GM23338 (cell line): ENCODE measurements at regions not wholly inside any gene's neighbourhood (a gene's known extent, or its start where the extent isn't known, plus 50 kb on each side); places are given as distances from the start of the nearest gene placed in this dataset.

Source experiments
- ATAC-seq: fragments of 200-7000 bp; cut with Tn5 transposase; 3 replicates; pipeline ENCODE4 v1.9.1; 2020
- DNase-seq: peaks from one replicate; pipeline ENCODE4 v3.0.0-alpha.2; 2015; ENCODE audit warnings: low spot score
- H2AFZ ChIP-seq: fragments of 200-600 bp; sonication (generic); 2 replicates; pipeline ENCODE4 v1.8.0; 2016; ENCODE audit warnings: antibody characterized with exemption, mild to moderate bottlenecking, moderate library complexity
- H3F3A ChIP-seq: fragments of 200-600 bp; sonication (generic); replicated peaks from 2 replicates; pipeline ENCODE4 v1.8.0; 2017; ENCODE audit warnings: antibody characterized with exemption, mixed run types, low read depth
- H3K27ac ChIP-seq: fragments of 200-600 bp; sonication (generic); 2 replicates; pipeline ENCODE4 v1.6.1; 2016; ENCODE audit warnings: low read depth
- H3K27me3 ChIP-seq: fragments of 200-600 bp; sonication (generic); 2 replicates; pipeline ENCODE4 v1.8.0; 2016; ENCODE audit warnings: mild to moderate bottlenecking, mixed run types, moderate library complexity; ENCODE audit not compliant: insufficient read depth
- H3K36me3 ChIP-seq: fragments of 200-600 bp; sonication (generic); 2 replicates; pipeline ENCODE4 v1.8.0; 2016; ENCODE audit warnings: mild to moderate bottlenecking; ENCODE audit not compliant: insufficient read depth
- H3K4me1 ChIP-seq: fragments of 200-600 bp; sonication (generic); 2 replicates; pipeline ENCODE4 v1.8.0; 2016; ENCODE audit warnings: mild to moderate bottlenecking, moderate library complexity; ENCODE audit not compliant: insufficient read depth
- H3K4me2 ChIP-seq: fragments of 200-600 bp; sonication (generic); 2 replicates; pipeline ENCODE4 v1.7.1; 2017; ENCODE audit warnings: mixed run types
- H3K4me3 ChIP-seq: fragments of 200-600 bp; sonication (generic); 2 replicates; pipeline ENCODE4 v1.6.1; 2016; ENCODE audit warnings: mixed run types
- H3K79me2 ChIP-seq: fragments of 200-600 bp; sonication (generic); replicated peaks from 2 replicates; pipeline ENCODE4 v1.8.0; 2017; ENCODE audit warnings: mild to moderate bottlenecking; ENCODE audit not compliant: insufficient read depth
- H3K9me2 ChIP-seq: fragments of 200-600 bp; sonication (generic); 2 replicates; pipeline ENCODE4 v1.8.0; 2017; ENCODE audit not compliant: insufficient read depth
- H4K20me1 ChIP-seq: fragments of 200-600 bp; sonication (generic); replicated peaks from 2 replicates; pipeline ENCODE4 v1.8.0; 2017; ENCODE audit warnings: mild to moderate bottlenecking; ENCODE audit not compliant: insufficient read depth
- H3K27ac Mint-ChIP-seq: 2 replicates; pipeline ENCODE4 v1.8.0; 2020; ENCODE audit warnings: inconsistent platforms, mild to moderate bottlenecking, moderate library complexity, mixed read lengths
- H3K27me3 Mint-ChIP-seq: 3 replicates; pipeline ENCODE4 v1.8.0; 2022; ENCODE audit warnings: low read depth, mild to moderate bottlenecking, moderate library complexity, mixed read lengths, inconsistent platforms; ENCODE audit not compliant: insufficient read depth, poor library complexity
- H3K36me3 Mint-ChIP-seq: 3 replicates; pipeline ENCODE4 v1.8.0; 2021; ENCODE audit warnings: low read depth, mild to moderate bottlenecking, inconsistent platforms, moderate library complexity, mixed read lengths
- H3K4me1 Mint-ChIP-seq: 3 replicates; pipeline ENCODE4 v1.8.0; 2020; ENCODE audit warnings: mild to moderate bottlenecking, inconsistent platforms, mixed read lengths
- H3K4me3 Mint-ChIP-seq: 3 replicates; pipeline ENCODE4 v1.8.0; 2021; ENCODE audit warnings: moderate library complexity, mild to moderate bottlenecking, inconsistent platforms, mixed read lengths
- H3K9me3 Mint-ChIP-seq: 3 replicates; pipeline ENCODE4 v1.8.0; 2020; ENCODE audit warnings: moderate library complexity, mild to moderate bottlenecking, inconsistent platforms, mixed read lengths
- CTCF ChIP-seq, 2 experiments: fragments of 200-600 bp in 1 of 2; sonication (generic) in 1 of 2; conservative IDR thresholded peaks; 2 replicates each; pipeline versions ENCODE4 v1.5.1 to v1.6.1; 2016 to 2017; ENCODE audit warnings: antibody characterized with exemption in 2 of 2, low read depth in 2 of 2, mild to moderate bottlenecking in 2 of 2, moderate library complexity in 1 of 2
- EZH2 ChIP-seq: fragments of 200-600 bp; sonication (generic); IDR thresholded peaks from one replicate; pipeline ENCODE4 v1.8.0; 2017; ENCODE audit warnings: antibody characterized with exemption, mild to moderate bottlenecking, low read depth; ENCODE audit not compliant: unreplicated experiment
- EZH2phosphoT487 ChIP-seq: fragments of 200-600 bp; sonication (generic); IDR thresholded peaks from one replicate; pipeline ENCODE4 v1.8.1; 2018; ENCODE audit warnings: antibody characterized with exemption; ENCODE audit not compliant: unreplicated experiment
- JUNB ChIP-seq: IDR thresholded peaks from one replicate; pipeline ENCODE4 v1.6.1; 2016; ENCODE audit warnings: antibody characterized with exemption; ENCODE audit not compliant: unreplicated experiment
- NANOG ChIP-seq: IDR thresholded peaks from 2 replicates; pipeline ENCODE4 v1.6.1; 2016; ENCODE audit warnings: antibody characterized with exemption, borderline replicate concordance
- STAT1 ChIP-seq: IDR thresholded peaks from one replicate; pipeline ENCODE4 v1.6.1; 2016; ENCODE audit warnings: antibody characterized with exemption; ENCODE audit not compliant: unreplicated experiment
- ZNF114 ChIP-seq: fragments of 250-450 bp; sonication (Bioruptor Pico); IDR thresholded peaks from 2 replicates; pipeline ENCODE4 v1.5.0; 2020; ENCODE audit warnings: mild to moderate bottlenecking, moderate library complexity
- ZNF331 ChIP-seq: fragments of 250-450 bp; sonication (Bioruptor Pico); IDR thresholded peaks from 2 replicates; pipeline ENCODE4 v1.5.0; 2020; ENCODE audit warnings: low read depth, mild to moderate bottlenecking, moderate library complexity
- TF ChIP-seq, protein P1 (sequence below): fragments of 250-450 bp; sonication (Bioruptor Pico); IDR thresholded peaks from 2 replicates; pipeline ENCODE4 v1.5.0; 2020; ENCODE audit warnings: mild to moderate bottlenecking, moderate library complexity

GRCh38 chr20:17797161-17797560 lies 97.4 kb downstream of the BANF2 start (continued):
- TF ChIP-seq, protein P1, sequence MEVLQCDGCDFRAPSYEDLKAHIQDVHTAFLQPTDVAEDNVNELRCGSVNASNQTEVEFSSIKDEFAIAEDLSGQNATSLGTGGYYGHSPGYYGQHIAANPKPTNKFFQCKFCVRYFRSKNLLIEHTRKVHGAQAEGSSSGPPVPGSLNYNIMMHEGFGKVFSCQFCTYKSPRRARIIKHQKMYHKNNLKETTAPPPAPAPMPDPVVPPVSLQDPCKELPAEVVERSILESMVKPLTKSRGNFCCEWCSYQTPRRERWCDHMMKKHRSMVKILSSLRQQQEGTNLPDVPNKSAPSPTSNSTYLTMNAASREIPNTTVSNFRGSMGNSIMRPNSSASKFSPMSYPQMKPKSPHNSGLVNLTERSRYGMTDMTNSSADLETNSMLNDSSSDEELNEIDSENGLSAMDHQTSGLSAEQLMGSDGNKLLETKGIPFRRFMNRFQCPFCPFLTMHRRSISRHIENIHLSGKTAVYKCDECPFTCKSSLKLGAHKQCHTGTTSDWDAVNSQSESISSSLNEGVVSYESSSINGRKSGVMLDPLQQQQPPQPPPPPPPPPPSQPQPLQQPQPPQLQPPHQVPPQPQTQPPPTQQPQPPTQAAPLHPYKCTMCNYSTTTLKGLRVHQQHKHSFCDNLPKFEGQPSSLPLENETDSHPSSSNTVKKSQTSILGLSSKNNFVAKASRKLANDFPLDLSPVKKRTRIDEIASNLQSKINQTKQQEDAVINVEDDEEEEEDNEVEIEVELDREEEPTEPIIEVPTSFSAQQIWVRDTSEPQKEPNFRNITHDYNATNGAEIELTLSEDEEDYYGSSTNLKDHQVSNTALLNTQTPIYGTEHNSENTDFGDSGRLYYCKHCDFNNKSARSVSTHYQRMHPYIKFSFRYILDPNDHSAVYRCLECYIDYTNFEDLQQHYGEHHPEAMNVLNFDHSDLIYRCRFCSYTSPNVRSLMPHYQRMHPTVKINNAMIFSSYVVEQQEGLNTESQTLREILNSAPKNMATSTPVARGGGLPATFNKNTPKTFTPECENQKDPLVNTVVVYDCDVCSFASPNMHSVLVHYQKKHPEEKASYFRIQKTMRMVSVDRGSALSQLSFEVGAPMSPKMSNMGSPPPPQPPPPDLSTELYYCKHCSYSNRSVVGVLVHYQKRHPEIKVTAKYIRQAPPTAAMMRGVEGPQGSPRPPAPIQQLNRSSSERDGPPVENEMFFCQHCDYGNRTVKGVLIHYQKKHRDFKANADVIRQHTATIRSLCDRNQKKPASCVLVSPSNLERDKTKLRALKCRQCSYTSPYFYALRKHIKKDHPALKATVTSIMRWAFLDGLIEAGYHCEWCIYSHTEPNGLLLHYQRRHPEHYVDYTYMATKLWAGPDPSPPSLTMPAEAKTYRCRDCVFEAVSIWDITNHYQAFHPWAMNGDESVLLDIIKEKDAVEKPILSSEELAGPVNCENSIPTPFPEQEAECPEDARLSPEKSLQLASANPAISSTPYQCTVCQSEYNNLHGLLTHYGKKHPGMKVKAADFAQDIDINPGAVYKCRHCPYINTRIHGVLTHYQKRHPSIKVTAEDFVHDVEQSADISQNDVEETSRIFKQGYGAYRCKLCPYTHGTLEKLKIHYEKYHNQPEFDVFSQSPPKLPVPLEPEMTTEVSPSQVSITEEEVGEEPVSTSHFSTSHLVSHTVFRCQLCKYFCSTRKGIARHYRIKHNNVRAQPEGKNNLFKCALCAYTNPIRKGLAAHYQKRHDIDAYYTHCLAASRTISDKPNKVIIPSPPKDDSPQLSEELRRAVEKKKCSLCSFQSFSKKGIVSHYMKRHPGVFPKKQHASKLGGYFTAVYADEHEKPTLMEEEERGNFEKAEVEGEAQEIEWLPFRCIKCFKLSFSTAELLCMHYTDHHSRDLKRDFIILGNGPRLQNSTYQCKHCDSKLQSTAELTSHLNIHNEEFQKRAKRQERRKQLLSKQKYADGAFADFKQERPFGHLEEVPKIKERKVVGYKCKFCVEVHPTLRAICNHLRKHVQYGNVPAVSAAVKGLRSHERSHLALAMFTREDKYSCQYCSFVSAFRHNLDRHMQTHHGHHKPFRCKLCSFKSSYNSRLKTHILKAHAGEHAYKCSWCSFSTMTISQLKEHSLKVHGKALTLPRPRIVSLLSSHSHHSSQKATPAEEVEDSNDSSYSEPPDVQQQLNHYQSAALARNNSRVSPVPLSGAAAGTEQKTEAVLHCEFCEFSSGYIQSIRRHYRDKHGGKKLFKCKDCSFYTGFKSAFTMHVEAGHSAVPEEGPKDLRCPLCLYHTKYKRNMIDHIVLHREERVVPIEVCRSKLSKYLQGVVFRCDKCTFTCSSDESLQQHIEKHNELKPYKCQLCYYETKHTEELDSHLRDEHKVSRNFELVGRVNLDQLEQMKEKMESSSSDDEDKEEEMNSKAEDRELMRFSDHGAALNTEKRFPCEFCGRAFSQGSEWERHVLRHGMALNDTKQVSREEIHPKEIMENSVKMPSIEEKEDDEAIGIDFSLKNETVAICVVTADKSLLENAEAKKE (CRISPR knock-in tag): no peak
- TF ChIP-seq EZH2 (no peak), JUNB (no peak), ZNF114 (CRISPR knock-in tag) (no peak)

DNA sequence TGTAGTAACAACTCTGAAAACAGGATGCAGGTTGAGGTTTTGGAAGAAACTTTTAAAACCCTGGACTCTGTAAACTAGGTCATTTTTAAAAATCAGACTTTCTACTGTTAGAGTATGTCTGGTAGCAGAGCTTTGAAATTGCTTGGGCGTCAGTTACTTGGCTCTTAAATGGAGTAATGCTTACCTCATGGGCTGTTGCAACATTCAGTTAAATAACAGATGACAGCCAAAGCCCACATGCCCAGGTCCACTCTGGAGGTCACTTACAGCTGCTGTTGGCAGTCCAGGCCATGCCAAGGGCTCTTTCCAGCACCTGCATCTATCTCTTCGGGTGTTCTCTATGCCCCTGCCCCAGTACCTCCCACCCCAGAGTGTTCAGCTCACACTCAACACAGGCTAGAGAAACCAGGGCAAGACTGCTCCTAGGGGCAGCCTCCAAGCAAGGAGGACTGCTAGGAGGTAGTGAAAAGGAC lies 96.4 kb downstream of the BANF2 start:
- Histone ChIP-seq H3K36me3 (no peaks in the 10 kb centered on the region), H4K20me1 (no peaks in the 10 kb centered on the region), H3K79me2 (no peaks in the 10 kb centered on the region), H3K27ac (no peak overlapping the region), H2AFZ (no peak overlapping the region), H3K4me3 (no peak overlapping the region), H3K4me1 (no peaks in the 10 kb centered on the region), H3F3A (no peaks in the 10 kb centered on the region), H3K27me3 (no peaks in the 10 kb centered on the region), H3K4me2 (no peak overlapping the region), H3K9me2 (no peaks in the 10 kb centered on the region)
- ATAC-seq: no peak
- Mint-ChIP-seq H3K4me1 (peaks cover 3% of the 10 kb centered on the region; the same call in 1 of the 3 replicates), H3K36me3 (no peaks in the 10 kb centered on the region), H3K9me3 (peaks cover 15% of the 10 kb centered on the region; the same call in 2 of the 3 replicates), H3K27ac (no peak overlapping the region), H3K4me3 (no peak overlapping the region), H3K27me3 (peaks cover 13% of the 10 kb centered on the region)
- DNase-seq: no peak
- TF ChIP-seq JUNB (no peak), STAT1 (no peak), ZNF331 (CRISPR knock-in tag) (no peak), EZH2phosphoT487 (no peak), ZNF114 (CRISPR knock-in tag) (no peak), NANOG (no peak), CTCF (conservative IDR thresholded peaks at IDR 0.05; ENCODE audit: low read depth in 2 of 2) (no peak), EZH2 (no peak)
